Astrocyte (in vitro differentiated cells and primary cell): ENCODE measurements at regions not wholly inside any gene's neighbourhood (a gene's known extent, or its start where the extent isn't known, plus 50 kb on each side); places are given as distances from the start of the nearest gene placed in this dataset.

Source experiments
- DNase-seq: peaks from one replicate; pipeline ENCODE4 v3.0.0-alpha.2; 2010; ENCODE audit warnings: low read depth
- FAIRE-seq: peaks from 2 replicates; lab custom pipeline; 2011; peaks lifted over from hg19 to GRCh38; lab: Jason Lieb, UNC
- H2AFZ ChIP-seq: 2 replicates; pipeline ENCODE4 v1.6.0; 2012; ENCODE audit warnings: low read depth, low read length, inconsistent platforms
- H3K27ac ChIP-seq: 2 replicates; pipeline ENCODE4 v1.5.1; 2011; ENCODE audit warnings: low read depth, low read length, inconsistent platforms
- H3K27me3 ChIP-seq: 2 replicates; pipeline ENCODE4 v1.6.0; 2011; ENCODE audit warnings: low read length, inconsistent platforms; ENCODE audit not compliant: insufficient read depth
- H3K36me3 ChIP-seq: 2 replicates; pipeline ENCODE4 v1.5.1; 2011; ENCODE audit warnings: low read length, inconsistent platforms; ENCODE audit not compliant: insufficient read depth
- H3K4me1 ChIP-seq: 2 replicates; pipeline ENCODE4 v1.5.1; 2011; ENCODE audit warnings: low read length, inconsistent platforms; ENCODE audit not compliant: insufficient read depth
- H3K4me2 ChIP-seq: 2 replicates; pipeline ENCODE4 v1.6.0; 2012; ENCODE audit warnings: low read length, inconsistent platforms
- H3K4me3 ChIP-seq: 2 replicates; pipeline ENCODE4 v1.5.1; 2011; ENCODE audit warnings: low read depth, mild to moderate bottlenecking, low read length, inconsistent platforms; ENCODE audit not compliant: insufficient read depth
- H3K79me2 ChIP-seq: 2 replicates; pipeline ENCODE4 v1.6.0; 2012; ENCODE audit warnings: mild to moderate bottlenecking, low read length, inconsistent platforms; ENCODE audit not compliant: insufficient read depth
- H3K9ac ChIP-seq: 2 replicates; pipeline ENCODE4 v1.6.0; 2012; ENCODE audit warnings: mild to moderate bottlenecking, low read length, inconsistent platforms
- H3K9me3 ChIP-seq: 2 replicates; pipeline ENCODE4 v1.5.1; 2012; ENCODE audit warnings: low read depth, mild to moderate bottlenecking, low read length, inconsistent platforms; ENCODE audit not compliant: insufficient read depth
- H4K20me1 ChIP-seq: 2 replicates; pipeline ENCODE4 v1.6.0; 2012; ENCODE audit warnings: low read length, inconsistent platforms; ENCODE audit not compliant: insufficient read depth
- H3K27ac Mint-ChIP-seq: one replicate; pipeline ENCODE4 v1.8.0; 2021; ENCODE audit warnings: mild to moderate bottlenecking, mixed read lengths; ENCODE audit not compliant: unreplicated experiment
- H3K27me3 Mint-ChIP-seq: one replicate; pipeline ENCODE4 v1.8.0; 2021; ENCODE audit warnings: low read depth, mixed read lengths; ENCODE audit not compliant: unreplicated experiment
- H3K36me3 Mint-ChIP-seq: one replicate; pipeline ENCODE4 v1.8.0; 2021; ENCODE audit warnings: low read depth, mixed read lengths; ENCODE audit not compliant: unreplicated experiment
- H3K4me1 Mint-ChIP-seq: one replicate; pipeline ENCODE4 v1.8.0; 2021; ENCODE audit warnings: low read depth, mixed read lengths; ENCODE audit not compliant: unreplicated experiment
- H3K4me3 Mint-ChIP-seq: one replicate; pipeline ENCODE4 v1.8.0; 2021; ENCODE audit warnings: mild to moderate bottlenecking, moderate library complexity, mixed read lengths; ENCODE audit not compliant: unreplicated experiment
- H3K9me3 Mint-ChIP-seq: one replicate; pipeline ENCODE4 v1.8.0; 2021; ENCODE audit warnings: mild to moderate bottlenecking, mixed read lengths; ENCODE audit not compliant: unreplicated experiment
- CTCF ChIP-seq: IDR thresholded peaks from 2 replicates; pipeline ENCODE4 v1.5.1; 2011; ENCODE audit warnings: low read depth, mild to moderate bottlenecking, inconsistent platforms, low read length, moderate library complexity; ENCODE audit not compliant: insufficient read depth
- EZH2 ChIP-seq: IDR thresholded peaks from 2 replicates; pipeline ENCODE4 v1.6.1; 2012; ENCODE audit warnings: mild to moderate bottlenecking, low read length, inconsistent platforms; ENCODE audit not compliant: insufficient read depth

- no peaks in the 10 kb centered on the region for H3K36me3 Mint-ChIP-seq
These were observed 167.1 kb upstream of the OR4E1 start for GRCh38 chr14:21840765-21841164.

GRCh38 chr14:21833836-21834235 is 160.2 kb upstream of the OR4E1 start:
- H3K9me3 ChIP-seq, result no peaks in the 10 kb centered on the region
- no peak overlapping the region for H2AFZ ChIP-seq
- Mint-ChIP-seq H3K9me3 (no peaks in the 10 kb centered on the region), H3K27me3 (no peaks in the 10 kb centered on the region), H3K4me1 (no peaks in the 10 kb centered on the region), H3K4me3 (no peak overlapping the region), H3K27ac (no peak overlapping the region), H3K36me3 (no peaks in the 10 kb centered on the region)
- no peak for TF ChIP-seq EZH2
- no peak for TF ChIP-seq CTCF
- no peak for FAIRE-seq
- no peaks in the 10 kb centered on the region for H4K20me1 ChIP-seq
- no peaks in the 10 kb centered on the region for H3K79me2 ChIP-seq
- no peak overlapping the region for H3K9ac ChIP-seq
- no peaks in the 10 kb centered on the region for H3K4me1 ChIP-seq
- no peaks in the 10 kb centered on the region for H3K27me3 ChIP-seq
- H3K27ac ChIP-seq, result no peak overlapping the region
- no peak overlapping the region for H3K4me2 ChIP-seq
- no peak overlapping the region for H3K4me3 ChIP-seq
- no peak for DNase-seq
- no peaks in the 10 kb centered on the region for H3K36me3 ChIP-seq

More at GRCh38 chr14:21840765-21841164, 167.1 kb upstream of the OR4E1 start:
- Histone ChIP-seq H4K20me1 (no peaks in the 10 kb centered on the region), H3K27me3 (no peaks in the 10 kb centered on the region), H3K79me2 (no peaks in the 10 kb centered on the region), H3K4me1 (no peaks in the 10 kb centered on the region), H3K4me2 (no peak overlapping the region), H3K27ac (no peak overlapping the region), H3K9me3 (no peaks in the 10 kb centered on the region), H3K36me3 (no peaks in the 10 kb centered on the region), H3K9ac (no peak overlapping the region), H3K4me3 (no peak overlapping the region), H2AFZ (no peak overlapping the region)
- DNase-seq, result no peak
- no peak for FAIRE-seq
- Mint-ChIP-seq H3K27me3 (no peaks in the 10 kb centered on the region), H3K27ac (no peak overlapping the region), H3K9me3 (no peaks in the 10 kb centered on the region), H3K4me1 (no peaks in the 10 kb centered on the region), H3K4me3 (no peak overlapping the region)
- TF ChIP-seq EZH2 (no peak), CTCF (no peak)

GRCh38 chr14:21825845-21826244 is 152.2 kb upstream of the OR4E1 start:
- Mint-ChIP-seq H3K4me3 (no peak overlapping the region), H3K27ac (no peak overlapping the region), H3K9me3 (no peaks in the 10 kb centered on the region), H3K36me3 (no peaks in the 10 kb centered on the region), H3K27me3 (peaks cover 9% of the 10 kb centered on the region), H3K4me1 (peaks cover 5% of the 10 kb centered on the region)
- Histone ChIP-seq H2AFZ (no peak overlapping the region), H3K9me3 (no peaks in the 10 kb centered on the region), H3K4me3 (no peak overlapping the region), H3K9ac (no peak overlapping the region), H3K36me3 (no peaks in the 10 kb centered on the region), H3K27ac (no peak overlapping the region), H3K4me1 (no peaks in the 10 kb centered on the region), H3K27me3 (no peaks in the 10 kb centered on the region), H4K20me1 (no peaks in the 10 kb centered on the region), H3K4me2 (no peak overlapping the region), H3K79me2 (no peaks in the 10 kb centered on the region)
- DNase-seq (no peak), FAIRE-seq (no peak)
- TF ChIP-seq CTCF, result no peak
- no peak for TF ChIP-seq EZH2
